ENCODE measurements at regions not wholly inside any gene's neighbourhood (a gene's known extent, or its start where the extent isn't known, plus 50 kb on each side); places are given as distances from the start of the nearest gene placed in this dataset.

- H3K4me3 ChIP-seq, result no peak overlapping the region
- peaks cover 0 to 11% (median 0%) of the 10 kb centered on the region in 7 donors for H3K27me3 ChIP-seq
- WGBS, 2 donors, result 56% methylated on average over 6 of the region's 6 CpGs
- no peaks in the 10 kb centered on the region for H3K9me3 ChIP-seq
- intact Hi-C loops (cut with DNase I), result no loop called here
- no peak for ATAC-seq
- no peak overlapping the region for H3K27ac ChIP-seq
- no peak for TF ChIP-seq CTCF (IDR thresholded peaks at IDR 0.05)
- no peaks in the 10 kb centered on the region for H3K36me3 ChIP-seq
- peaks cover 0 to 6% (median 0%) of the 10 kb centered on the region in 9 donors for H3K4me1 ChIP-seq
- no peak for DNase-seq
These were observed 126.6 kb downstream of the SLC24A2 start for GRCh38 chr9:19662213-19662612.

- no peak for TF ChIP-seq CTCF (IDR thresholded peaks at IDR 0.05)
- intact Hi-C loops (cut with DNase I), result no loop called here
- ATAC-seq (peak in 1 of 8 donors; percentile 37), DNase-seq (no peak)
- peaks cover 0 to 6% (median 0%) of the 10 kb centered on the region in 9 donors for H3K4me1 ChIP-seq
- H3K9me3 ChIP-seq, result no peaks in the 10 kb centered on the region
- no peak overlapping the region for H3K27ac ChIP-seq
- H3K27me3 ChIP-seq, result peaks cover 0 to 11% (median 0%) of the 10 kb centered on the region in 7 donors
- no peak overlapping the region for H3K4me3 ChIP-seq
- no peaks in the 10 kb centered on the region for H3K36me3 ChIP-seq
- WGBS, 2 donors, result 24 to 27% methylated on average over 6 of the region's 6 CpGs
These were observed 128.8 kb downstream of the SLC24A2 start for GRCh38 chr9:19660019-19660418.

- intact Hi-C loops (cut with DNase I), result loop anchor here in 1 of 10 donors (10.0 kb wide), 1 partner anchor 162 kb away; no protein-coding TSS in a partner anchor
- DNase-seq (no peak), ATAC-seq (no peak)
- H3K4me3 ChIP-seq, result no peak overlapping the region
- H3K36me3 ChIP-seq, result no peaks in the 10 kb centered on the region
- peaks cover 0 to 6% (median 0%) of the 10 kb centered on the region in 9 donors for H3K4me1 ChIP-seq
- WGBS, 2 donors, result 62 to 71% methylated on average over 4 of the region's 4 CpGs
- TF ChIP-seq CTCF (IDR thresholded peaks at IDR 0.05), result no peak
- H3K27me3 ChIP-seq, result peaks cover 0 to 11% (median 0%) of the 10 kb centered on the region in 7 donors
- no peaks in the 10 kb centered on the region for H3K9me3 ChIP-seq
- H3K27ac ChIP-seq, result no peak overlapping the region
These were observed 132.1 kb downstream of the SLC24A2 start for GRCh38 chr9:19656704-19657103.

GRCh38 chr9:19651681-19652080, 137.2 kb downstream of the SLC24A2 start:
- TF ChIP-seq CTCF (IDR thresholded peaks at IDR 0.05), result no peak
- Histone ChIP-seq H3K36me3 (no peaks in the 10 kb centered on the region), H3K27ac (no peak overlapping the region), H3K4me3 (no peak overlapping the region), H3K9me3 (no peaks in the 10 kb centered on the region), H3K27me3 (no peaks in the 10 kb centered on the region), H3K4me1 (peaks cover 0 to 5% (median 0%) of the 10 kb centered on the region in 9 donors)
- intact Hi-C loops (cut with DNase I), result loop anchor here in 1 of 10 donors (10.0 kb wide), 1 partner anchor 157 kb away; no protein-coding TSS in a partner anchor
- no peak for ATAC-seq
- 89 to 92% methylated on average over 7 of the region's 7 CpGs for WGBS, 2 donors
- DNase-seq, result no peak
